B cell (primary cell): ENCODE measurements at regions not wholly inside any gene's neighbourhood (a gene's known extent, or its start where the extent isn't known, plus 50 kb on each side); places are given as distances from the start of the nearest gene placed in this dataset.

Source experiments
- ATAC-seq: fragments of 200-7000 bp; cut with Tn5 transposase; one replicate; pipeline ENCODE4 v1.10.0; 2021; ENCODE audit warnings: low read depth, mild to moderate bottlenecking, moderate number of reproducible peaks, moderate library complexity
- CTCF ChIA-PET: fragments of 350-600 bp; sonication (Branson Sonifier 250); formaldehyde crosslinking; loops from one replicate; lab custom pipeline; 2021; ENCODE audit warnings: antibody characterized with exemption, inconsistent platforms; lab: Charles Lee
- POLR2A ChIA-PET: fragments of 350-600 bp; sonication (Branson Sonifier 250); formaldehyde crosslinking; loops from one replicate; lab custom pipeline; 2021; ENCODE audit warnings: antibody characterized with exemption; lab: Charles Lee
- DNase-seq: peaks from one replicate; pipeline ENCODE4 v3.0.0; 2013
- H2AFZ ChIP-seq: 2 replicates; pipeline ENCODE4 v1.6.1; 2012; ENCODE audit warnings: mild to moderate bottlenecking, low read depth, low read length; ENCODE audit not compliant: insufficient read depth, poor library complexity, severe bottlenecking
- H3K27ac ChIP-seq, 2 donors: 1 replicate in 1 of 2; 2 replicates in 1 of 2; pipeline ENCODE4 v1.5.1; 2012 to 2013; ENCODE audit warnings: low read length in 2 of 2, mild to moderate bottlenecking in 2 of 2, moderate library complexity in 1 of 2
- H3K27me3 ChIP-seq, 4 experiments: fragments of 200-600 bp in 1 of 4; sonication (generic) in 1 of 4; replicated peaks in 1 of 4; 1 replicate in 2 of 4; 2 replicates in 2 of 4; pipeline versions ENCODE4 v1.6.1 to v1.7.0; 2013 to 2016; ENCODE audit warnings: low read length in 3 of 4, mild to moderate bottlenecking in 2 of 4, mixed read lengths in 1 of 4, moderate library complexity in 1 of 4; ENCODE audit not compliant: insufficient read depth in 4 of 4, control insufficient read depth in 3 of 4; ENCODE audit errors: control extremely low read depth in 1 of 4
- H3K36me3 ChIP-seq, 2 experiments: replicated peaks in 1 of 2; 1 replicate in 1 of 2; 2 replicates in 1 of 2; pipeline versions ENCODE4 v1.6.1 to v1.7.1; 2013; ENCODE audit warnings: low read length in 1 of 2; ENCODE audit not compliant: insufficient read depth in 2 of 2, control insufficient read depth in 1 of 2; ENCODE audit errors: control extremely low read depth in 1 of 2, extremely low read depth in 1 of 2
- H3K4me1 ChIP-seq, 2 donors: fragments of 200-600 bp in 1 of 2; sonication (generic) in 1 of 2; 1 replicate in 1 of 2; 2 replicates in 1 of 2; pipeline versions ENCODE4 v1.5.1 to v1.6.1; 2013 to 2017; ENCODE audit warnings: low read length in 2 of 2; ENCODE audit not compliant: control insufficient read depth in 2 of 2, insufficient read depth in 2 of 2
- H3K4me2 ChIP-seq: replicated peaks from 2 replicates; pipeline ENCODE3; 2012; ENCODE audit warnings: mild to moderate bottlenecking, low read depth, low read length; ENCODE audit not compliant: poor library complexity, severe bottlenecking
- H3K4me3 ChIP-seq, 5 experiments: fragments of 200-600 bp in 1 of 5; sonication (generic) in 1 of 5; 1 replicate in 3 of 5; 2 replicates in 2 of 5; pipeline versions ENCODE4 v1.5.1 to v1.7.0; 2011 to 2016; ENCODE audit warnings: low read length in 4 of 5, mild to moderate bottlenecking in 4 of 5, low read depth in 2 of 5, control low read depth in 1 of 5, moderate library complexity in 1 of 5; ENCODE audit not compliant: insufficient read depth in 1 of 5; ENCODE audit errors: control extremely low read depth in 1 of 5, extremely low read depth in 1 of 5
- H3K79me2 ChIP-seq: fragments of 200-600 bp; sonication (generic); one replicate; pipeline ENCODE4 v1.6.0; 2016; ENCODE audit warnings: low read length; ENCODE audit not compliant: control insufficient read depth, insufficient read depth
- H3K9ac ChIP-seq: fragments of 200-600 bp; sonication (generic); 2 replicates; pipeline ENCODE4 v1.6.1; 2017; ENCODE audit warnings: mild to moderate bottlenecking, low read length, moderate library complexity
- H3K9me3 ChIP-seq, 3 donors: one replicate each; pipeline versions ENCODE4 v1.6.1 to v1.7.1; 2013; ENCODE audit warnings: low read length in 2 of 3; ENCODE audit not compliant: control insufficient read depth in 2 of 3, insufficient read depth in 1 of 3; ENCODE audit errors: control extremely low read depth in 1 of 3
- H4K20me1 ChIP-seq: 2 replicates; pipeline ENCODE4 v1.6.0; 2012; ENCODE audit warnings: mild to moderate bottlenecking, low read length; ENCODE audit not compliant: insufficient read depth, control insufficient read depth, poor library complexity, severe bottlenecking
- H3K27ac Mint-ChIP-seq: one replicate; pipeline ENCODE4 v1.8.0; 2021; ENCODE audit warnings: mixed read lengths
- H3K27me3 Mint-ChIP-seq: one replicate; pipeline ENCODE4 v1.8.0; 2021; ENCODE audit warnings: mixed read lengths
- H3K4me1 Mint-ChIP-seq: one replicate; pipeline ENCODE4 v1.8.0; 2021; ENCODE audit warnings: mixed read lengths
- H3K4me3 Mint-ChIP-seq: one replicate; pipeline ENCODE4 v1.8.0; 2021; ENCODE audit warnings: mixed read lengths
- H3K9me3 Mint-ChIP-seq: one replicate; pipeline ENCODE4 v1.8.0; 2022; ENCODE audit warnings: mixed read lengths; ENCODE audit not compliant: insufficient read depth
- EZH2 ChIP-seq: IDR thresholded peaks from 2 replicates; pipeline ENCODE4 v1.6.1; 2012; ENCODE audit warnings: borderline replicate concordance, low read depth, mild to moderate bottlenecking, moderate library complexity, low read length; ENCODE audit not compliant: insufficient read depth, poor library complexity, severe bottlenecking
- WGBS: methylation state at CpG from one replicate; pipeline ENCODE4 v1.1.5; 2013; ENCODE audit warnings: missing lambda C conversion rate; ENCODE audit not compliant: insufficient coverage; 5-methylcytosine and 5-hydroxymethylcytosine counted together
- intact Hi-C: fragments of 100-400 bp; cut with micrococcal nuclease; formaldehyde crosslinking; loops from one replicate; pipeline ENCODE4 v1.10.0; 2022
- TF ChIP-seq, protein P1 (sequence below): fragments of 200-600 bp; IDR thresholded peaks from one replicate; pipeline ENCODE4 v1.8.0; 2022; ENCODE audit warnings: antibody characterized with exemption, mild to moderate bottlenecking

- DNase-seq, result no peak
- H3K4me3 Mint-ChIP-seq, result no peak overlapping the region
- H3K27me3 Mint-ChIP-seq, result no peaks in the 10 kb centered on the region
- no peak overlapping the region for H2AFZ ChIP-seq
- H3K9me3 Mint-ChIP-seq, result peaks cover 7% of the 10 kb centered on the region
- H3K36me3 ChIP-seq, result no peaks in the 10 kb centered on the region
- no peaks in the 10 kb centered on the region for H4K20me1 ChIP-seq
- H3K4me1 ChIP-seq, result no peaks in the 10 kb centered on the region
- intact Hi-C loops, result no loop called here
- H3K9ac ChIP-seq, result no peak overlapping the region
- no peak overlapping the region for H3K27ac ChIP-seq
- ChIA-PET POLR2A (no interaction called here), CTCF (no interaction called here)
- H3K79me2 ChIP-seq, result no peaks in the 10 kb centered on the region
- no peaks in the 10 kb centered on the region for H3K27me3 ChIP-seq
- H3K4me3 ChIP-seq, result no peak overlapping the region
- ATAC-seq, result no peak
- peaks cover 0 to 5% (median 4%) of the 10 kb centered on the region in 3 donors for H3K9me3 ChIP-seq
- no peak overlapping the region for H3K4me2 ChIP-seq
- no peak for TF ChIP-seq EZH2
- TF ChIP-seq, protein P1, sequence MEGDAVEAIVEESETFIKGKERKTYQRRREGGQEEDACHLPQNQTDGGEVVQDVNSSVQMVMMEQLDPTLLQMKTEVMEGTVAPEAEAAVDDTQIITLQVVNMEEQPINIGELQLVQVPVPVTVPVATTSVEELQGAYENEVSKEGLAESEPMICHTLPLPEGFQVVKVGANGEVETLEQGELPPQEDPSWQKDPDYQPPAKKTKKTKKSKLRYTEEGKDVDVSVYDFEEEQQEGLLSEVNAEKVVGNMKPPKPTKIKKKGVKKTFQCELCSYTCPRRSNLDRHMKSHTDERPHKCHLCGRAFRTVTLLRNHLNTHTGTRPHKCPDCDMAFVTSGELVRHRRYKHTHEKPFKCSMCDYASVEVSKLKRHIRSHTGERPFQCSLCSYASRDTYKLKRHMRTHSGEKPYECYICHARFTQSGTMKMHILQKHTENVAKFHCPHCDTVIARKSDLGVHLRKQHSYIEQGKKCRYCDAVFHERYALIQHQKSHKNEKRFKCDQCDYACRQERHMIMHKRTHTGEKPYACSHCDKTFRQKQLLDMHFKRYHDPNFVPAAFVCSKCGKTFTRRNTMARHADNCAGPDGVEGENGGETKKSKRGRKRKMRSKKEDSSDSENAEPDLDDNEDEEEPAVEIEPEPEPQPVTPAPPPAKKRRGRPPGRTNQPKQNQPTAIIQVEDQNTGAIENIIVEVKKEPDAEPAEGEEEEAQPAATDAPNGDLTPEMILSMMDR, result no peak
- no peak overlapping the region for H3K27ac Mint-ChIP-seq
- no peaks in the 10 kb centered on the region for H3K4me1 Mint-ChIP-seq
Measured at GRCh38 chr3:84223512-84223911, 735.3 kb upstream of the CADM2 start.

- Histone ChIP-seq H3K9ac (no peak overlapping the region), H3K4me1 (no peaks in the 10 kb centered on the region), H3K79me2 (no peaks in the 10 kb centered on the region), H3K9me3 (peaks cover 0 to 5% (median 4%) of the 10 kb centered on the region in 3 donors), H3K4me3 (no peak overlapping the region), H3K27me3 (no peaks in the 10 kb centered on the region), H2AFZ (no peak overlapping the region), H4K20me1 (no peaks in the 10 kb centered on the region), H3K4me2 (no peak overlapping the region), H3K27ac (no peak overlapping the region), H3K36me3 (no peaks in the 10 kb centered on the region)
- Mint-ChIP-seq H3K4me3 (no peak overlapping the region), H3K4me1 (no peaks in the 10 kb centered on the region), H3K27me3 (no peaks in the 10 kb centered on the region), H3K27ac (no peak overlapping the region), H3K9me3 (peaks cover 7% of the 10 kb centered on the region)
- no CpG with 5 or more reads among the region's 2 CpGs for WGBS
- ChIA-PET CTCF (no interaction called here), POLR2A (no interaction called here)
- DNase-seq (no peak), ATAC-seq (no peak)
- TF ChIP-seq, protein P1, result no peak
- TF ChIP-seq EZH2, result no peak
- intact Hi-C loops, result no loop called here
Measured at GRCh38 chr3:84224262-84224661, 734.5 kb upstream of the CADM2 start.
